ENCODE measurements at regions not wholly inside any gene's neighbourhood (a gene's known extent, or its start where the extent isn't known, plus 50 kb on each side); places are given as distances from the start of the nearest gene placed in this dataset.
"Not testable (repeated sequence)": the region's sequence is repeated elsewhere in the genome, so short reads cannot be mapped to it uniquely, and the experiment has no call there.

DNA sequence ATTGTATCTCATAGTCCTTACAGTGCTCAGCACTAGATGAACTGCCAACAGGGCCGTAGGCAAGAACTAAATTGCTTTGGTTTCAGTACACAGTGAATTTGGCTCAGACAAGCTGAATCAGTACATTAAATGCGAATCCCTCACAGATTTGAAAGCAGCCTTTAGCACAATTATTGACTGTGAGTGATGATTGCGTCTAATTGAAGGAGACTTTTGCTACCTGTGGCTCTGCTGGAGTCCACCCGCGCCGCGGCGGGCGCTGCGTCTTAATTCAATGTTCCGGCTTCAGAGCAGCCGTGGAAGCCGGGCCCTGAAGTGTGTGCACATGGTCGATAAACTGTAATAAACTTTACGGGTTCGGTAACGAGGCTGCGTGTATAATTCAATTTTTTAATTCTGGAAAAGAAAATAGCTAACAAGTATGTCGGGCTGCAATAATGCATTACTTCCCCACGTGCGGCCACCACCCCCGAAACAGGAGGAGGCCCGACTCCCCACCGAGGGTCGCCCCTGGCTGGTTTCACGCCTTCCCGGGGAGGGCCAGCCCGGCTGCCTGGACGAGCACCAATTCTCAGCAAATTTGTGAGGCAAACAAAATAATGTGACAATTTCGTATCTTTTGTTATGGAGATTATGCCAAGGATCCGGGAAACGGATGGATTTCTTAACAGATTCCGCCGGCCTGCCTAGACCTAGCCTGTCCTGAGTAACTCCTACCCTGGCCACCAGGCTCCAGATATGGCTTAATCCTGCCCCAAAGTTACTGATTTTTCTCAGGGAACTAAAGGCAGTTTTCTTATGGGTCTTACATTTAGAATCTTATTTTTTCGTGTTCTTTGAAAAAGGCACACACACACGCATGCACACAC lies 269.4 kb upstream of the IRX1 start:
- Histone ChIP-seq H3K4me1 (no peaks in the 10 kb centered on the region), H3K27me3 (no peaks in the 10 kb centered on the region), H3K27ac (no peak overlapping the region), H3K9me3 (no peaks in the 10 kb centered on the region), H3K4me3 (no peak overlapping the region), H3K36me3 (replicated peaks in 1 of 2; ENCODE audit: insufficient read depth in 1 of 2, low read depth in 2 of 2) (no peaks in the 10 kb centered on the region)
- intact Hi-C loops (cut with DNase I), result no loop called here
- TF ChIP-seq POLR2A (IDR thresholded peaks at IDR 0.05), result no peak
- TF ChIP-seq CTCF (IDR thresholded peaks at IDR 0.05), result no peak
- no peak for ATAC-seq
- DNase-seq, result no peak
- WGBS, 2 donors, result 70 to 71% methylated on average over 35 to 36 of the region's 36 CpGs

DNA sequence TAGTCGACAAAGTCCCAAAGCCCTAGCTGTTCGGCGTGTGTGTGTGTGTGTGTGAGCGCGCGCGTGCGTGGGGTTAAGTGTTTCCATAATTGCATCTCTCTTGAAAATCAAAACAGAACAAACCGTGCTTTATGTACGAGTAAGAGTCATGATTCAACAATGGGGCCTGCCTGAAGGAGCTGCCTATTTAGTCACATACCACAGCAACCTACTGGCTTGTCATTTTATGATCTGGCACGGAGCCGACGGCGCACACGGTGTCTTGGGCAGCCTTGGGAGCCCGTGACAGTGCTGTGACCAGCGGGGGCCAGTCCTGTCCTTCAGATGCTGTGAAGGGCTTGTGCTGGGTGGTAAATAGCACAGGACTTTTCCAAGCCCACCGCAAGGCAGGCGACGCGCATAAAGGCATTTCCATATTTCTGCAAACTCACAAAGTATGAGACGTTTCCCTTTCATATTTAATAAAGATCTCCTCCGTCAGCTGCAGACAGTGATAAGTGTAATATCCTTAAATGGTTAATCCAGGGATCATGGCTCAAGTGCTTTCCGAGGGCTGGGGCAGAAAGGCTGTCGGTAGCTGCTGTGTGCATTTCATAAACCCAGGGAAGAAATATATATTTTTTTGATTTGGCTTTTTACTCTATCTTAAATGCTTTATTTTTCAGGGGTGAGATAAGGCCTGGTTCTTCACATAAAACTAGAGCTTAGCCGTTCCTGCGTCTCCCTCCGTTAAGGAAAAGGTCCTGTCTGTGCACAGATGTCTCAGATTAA lies 270.2 kb upstream of the IRX1 start:
- intact Hi-C loops (cut with DNase I), result no loop called here
- 52 to 67% methylated on average over 28 of the region's 28 CpGs for WGBS, 2 donors
- no peaks in the 10 kb centered on the region for H3K36me3 ChIP-seq (replicated peaks in 1 of 2; ENCODE audit: insufficient read depth in 1 of 2, low read depth in 2 of 2)
- no peaks in the 10 kb centered on the region for H3K27me3 ChIP-seq
- no peaks in the 10 kb centered on the region for H3K4me1 ChIP-seq
- no peak for TF ChIP-seq POLR2A (IDR thresholded peaks at IDR 0.05)
- no peak for TF ChIP-seq CTCF (IDR thresholded peaks at IDR 0.05)
- no peak overlapping the region for H3K27ac ChIP-seq
- ATAC-seq, result no peak
- no peaks in the 10 kb centered on the region for H3K9me3 ChIP-seq
- no peak for DNase-seq
- no peak overlapping the region for H3K4me3 ChIP-seq

DNA sequence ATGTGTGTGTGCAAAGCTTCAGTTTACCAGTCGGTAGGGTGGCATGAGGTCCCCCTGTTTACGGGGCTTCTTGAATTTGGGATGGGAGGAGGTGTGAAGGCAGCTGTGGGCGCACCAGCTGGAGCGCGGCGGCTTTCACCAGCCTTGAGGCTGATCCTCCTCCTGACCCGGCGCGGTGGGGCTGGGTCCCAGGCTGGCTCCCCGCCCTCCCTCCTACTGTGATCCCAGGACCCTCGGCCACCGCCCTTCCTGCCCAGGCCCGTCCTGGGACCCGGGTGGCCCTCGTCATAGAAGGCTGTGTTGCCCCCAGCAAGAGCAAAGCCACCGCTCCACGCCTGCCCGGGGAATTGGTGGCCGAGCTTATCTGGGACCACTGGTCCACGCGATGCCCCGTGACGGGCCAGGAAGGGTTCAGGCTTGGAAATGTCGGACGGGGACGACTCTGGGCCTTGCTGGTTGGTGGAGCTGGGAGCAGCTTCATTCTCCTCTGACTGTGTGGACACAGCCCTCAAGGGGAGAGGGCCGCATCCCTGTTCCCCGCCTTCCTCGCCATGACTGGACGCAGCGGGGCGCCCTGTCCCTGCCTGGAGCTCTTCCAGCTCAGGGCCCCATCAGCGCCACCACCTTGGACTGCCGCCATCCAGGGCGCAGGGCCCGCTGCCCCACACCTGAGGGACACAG lies 271.1 kb upstream of the IRX1 start:
- no peak for TF ChIP-seq CTCF (IDR thresholded peaks at IDR 0.05)
- no peak for TF ChIP-seq POLR2A (IDR thresholded peaks at IDR 0.05)
- H3K4me3 ChIP-seq, result no peak overlapping the region
- H3K4me1 ChIP-seq, result no peaks in the 10 kb centered on the region
- ATAC-seq (no peak), DNase-seq (no peak)
- no peaks in the 10 kb centered on the region for H3K27me3 ChIP-seq
- H3K27ac ChIP-seq, result no peak overlapping the region
- intact Hi-C loops (cut with DNase I), result no loop called here
- WGBS, 2 donors, result 86 to 88% methylated on average over 9 to 24 of the region's 36 CpGs
- no peaks in the 10 kb centered on the region for H3K9me3 ChIP-seq
- H3K36me3 ChIP-seq (replicated peaks in 1 of 2; ENCODE audit: insufficient read depth in 1 of 2, low read depth in 2 of 2), result no peaks in the 10 kb centered on the region

- H3K4me1 ChIP-seq; intact Hi-C loops (cut with DNase I); H3K9me3 ChIP-seq; ATAC-seq; H3K27me3 ChIP-seq; DNase-seq; H3K36me3 ChIP-seq (replicated peaks in 1 of 2; ENCODE audit: insufficient read depth in 1 of 2, low read depth in 2 of 2); H3K27ac ChIP-seq; H3K4me3 ChIP-seq: not testable (repeated sequence)
- 83 to 84% methylated on average over 6 of the region's 6 CpGs for WGBS, 2 donors
Measured at GRCh38 chr5:3323966-3324365, 271.7 kb upstream of the IRX1 start.

GRCh38 chr5:3323144-3323543 lies 272.5 kb upstream of the IRX1 start:
- Histone ChIP-seq H3K4me1 (no peaks in the 10 kb centered on the region), H3K4me3 (no peak overlapping the region), H3K9me3 (no peaks in the 10 kb centered on the region), H3K36me3 (replicated peaks in 1 of 2; ENCODE audit: insufficient read depth in 1 of 2, low read depth in 2 of 2) (no peaks in the 10 kb centered on the region), H3K27ac (no peak overlapping the region), H3K27me3 (no peaks in the 10 kb centered on the region)
- no peak for TF ChIP-seq CTCF (IDR thresholded peaks at IDR 0.05)
- no peak for TF ChIP-seq POLR2A (IDR thresholded peaks at IDR 0.05)
- ATAC-seq (no peak), DNase-seq (no peak)
- intact Hi-C loops (cut with DNase I), result no loop called here
- WGBS, 2 donors, result 67 to 68% methylated on average over 3 of the region's 3 CpGs

All from body of pancreas (tissue), 4 donors.